Erythroblast (primary cell): ENCODE measurements at regions not wholly inside any gene's neighbourhood (a gene's known extent, or its start where the extent isn't known, plus 50 kb on each side); places are given as distances from the start of the nearest gene placed in this dataset.

Experiments
- GATA1 ChIP-seq: IDR thresholded peaks from 2 replicates; pipeline ENCODE4 v1.6.1; 2011; ENCODE audit warnings: low read depth, mild to moderate bottlenecking, control low read depth, low read length, moderate library complexity
- POLR2A ChIP-seq: IDR thresholded peaks from 2 replicates; pipeline ENCODE4 v1.6.1; 2011; ENCODE audit warnings: mild to moderate bottlenecking, low read length

DNA sequence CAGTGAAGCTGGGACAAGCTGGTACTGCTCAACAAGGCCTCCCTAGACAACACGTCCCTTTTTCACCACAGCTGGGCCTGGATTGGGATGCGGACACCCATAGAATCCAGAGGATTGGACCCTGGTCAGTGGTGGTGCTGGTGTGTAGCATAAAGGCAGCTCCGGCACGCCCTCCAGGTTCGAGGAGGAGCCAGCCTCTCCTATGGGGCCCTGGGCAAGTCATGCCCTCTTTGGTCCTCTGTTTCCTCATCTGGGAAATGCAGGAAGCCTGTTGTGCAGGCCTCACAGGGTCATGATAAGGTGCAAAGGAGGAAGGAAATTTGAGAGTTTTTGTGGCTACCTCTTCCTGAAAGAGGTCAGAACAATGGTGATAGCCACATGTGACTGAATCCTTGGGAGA is 1741.7 kb downstream of the TP53TG3F start:
- TF ChIP-seq POLR2A (no peak), GATA1 (no peak)
